GM12878 (cell line): ENCODE measurements at regions not wholly inside any gene's neighbourhood (a gene's known extent, or its start where the extent isn't known, plus 50 kb on each side); places are given as distances from the start of the nearest gene placed in this dataset.

Source experiments
- ATF2 ChIP-seq: IDR thresholded peaks from 2 replicates; pipeline ENCODE4 v1.6.1; 2012; ENCODE audit warnings: low read length, inconsistent platforms
- ETV6 ChIP-seq, 2 experiments: fragments of 450-650 bp in 1 of 2; IDR thresholded peaks in 1 of 2; conservative IDR thresholded peaks in 1 of 2; 2 replicates each; pipeline ENCODE4 v1.6.1; 2014; ENCODE audit warnings: antibody characterized with exemption in 1 of 2, borderline replicate concordance in 1 of 2, low read depth in 1 of 2, mild to moderate bottlenecking in 1 of 2, moderate library complexity in 1 of 2
- EZH2 ChIP-seq: IDR thresholded peaks from 2 replicates; pipeline ENCODE4 v1.6.1; 2012; ENCODE audit warnings: low read depth, mild to moderate bottlenecking, control low read depth, inconsistent platforms, low read length, borderline replicate concordance; ENCODE audit not compliant: control insufficient read depth
- GABPA ChIP-seq: IDR thresholded peaks from 2 replicates; pipeline ENCODE4 v1.6.1; 2014; ENCODE audit warnings: antibody characterized with exemption, low read depth, mild to moderate bottlenecking, inconsistent platforms
- KAT2A ChIP-seq: conservative IDR thresholded peaks from 2 replicates; pipeline ENCODE4 v1.6.1; 2011; ENCODE audit warnings: low read depth, low read length; ENCODE audit not compliant: control insufficient read depth
- MYC ChIP-seq: IDR thresholded peaks from 2 replicates; pipeline ENCODE4 v1.6.1; 2011; ENCODE audit warnings: mild to moderate bottlenecking, low read length, moderate library complexity, inconsistent platforms; ENCODE audit not compliant: insufficient read depth, insufficient replicate concordance, insufficient read length, severe bottlenecking
- NBN ChIP-seq: fragments of 450-650 bp; IDR thresholded peaks from 2 replicates; pipeline ENCODE4 v1.6.1; 2016
- RB1 ChIP-seq: fragments of 450-650 bp; formaldehyde crosslinking; IDR thresholded peaks from 2 replicates; pipeline ENCODE4 v1.6.1; 2017; ENCODE audit warnings: mild to moderate bottlenecking, borderline replicate concordance
- SIN3A ChIP-seq: IDR thresholded peaks from 2 replicates; pipeline ENCODE4 v1.6.1; 2012; ENCODE audit warnings: low read depth, low read length, improper control_type of control experiment
- SMAD1 ChIP-seq: fragments of 450-650 bp; IDR thresholded peaks from 2 replicates; pipeline ENCODE4 v1.6.1; 2018; ENCODE audit warnings: mild to moderate bottlenecking, low read depth; ENCODE audit not compliant: partially characterized antibody
- ZBED1 ChIP-seq: IDR thresholded peaks from 2 replicates; pipeline ENCODE4 v1.6.1; 2016; ENCODE audit warnings: borderline replicate concordance
- ZNF592 ChIP-seq: fragments of 450-650 bp; IDR thresholded peaks from 2 replicates; pipeline ENCODE4 v1.6.1; 2017; ENCODE audit warnings: mild to moderate bottlenecking, moderate library complexity
- TF ChIP-seq, protein P1 (sequence below), 3 experiments: IDR thresholded peaks in 2 of 3; conservative IDR thresholded peaks in 1 of 3; 2 replicates each; pipeline ENCODE4 v1.5.1; 2011; ENCODE audit warnings: low read depth in 3 of 3, low read length in 3 of 3, mild to moderate bottlenecking in 3 of 3, control low read depth in 2 of 3, moderate library complexity in 2 of 3, inconsistent platforms in 1 of 3, mixed read lengths in 1 of 3; ENCODE audit not compliant: control insufficient read depth in 2 of 3, insufficient read depth in 1 of 3; ENCODE audit errors: extremely low read depth in 1 of 3

DNA sequence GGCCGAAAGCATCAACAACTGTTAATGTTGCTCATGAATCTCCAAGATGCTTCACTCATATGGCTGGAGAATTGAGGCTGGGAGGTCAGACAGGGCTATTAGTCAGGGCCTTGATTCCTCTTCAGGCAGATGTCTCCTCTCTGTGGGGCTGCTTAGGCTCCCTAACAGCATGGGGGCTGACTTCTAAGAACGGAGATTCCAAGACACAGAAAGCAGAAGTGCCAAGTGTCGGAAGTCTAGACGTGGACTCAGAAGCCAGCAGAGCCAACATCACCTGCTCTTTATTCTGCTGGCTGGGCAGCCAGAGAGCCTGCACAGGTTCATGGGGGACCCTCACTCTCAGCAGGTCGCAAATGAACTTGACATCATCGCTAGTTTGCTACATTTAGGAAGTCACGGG is 279.8 kb downstream of the CDH26 start:
- no peak for TF ChIP-seq EZH2
- TF ChIP-seq GABPA, result no peak
- no peak for TF ChIP-seq ETV6 (conservative IDR thresholded peaks at IDR 0.05 in 1 of 2, IDR thresholded peaks at IDR 0.05 in 1 of 2; ENCODE audit: borderline replicate concordance in 1 of 2, low read depth in 1 of 2)
- TF ChIP-seq NBN, result no peak
- no peak for TF ChIP-seq SIN3A
- TF ChIP-seq KAT2A, result no peak
- no peak for TF ChIP-seq SMAD1
- TF ChIP-seq ZBED1, result no peak
- TF ChIP-seq, protein P1, sequence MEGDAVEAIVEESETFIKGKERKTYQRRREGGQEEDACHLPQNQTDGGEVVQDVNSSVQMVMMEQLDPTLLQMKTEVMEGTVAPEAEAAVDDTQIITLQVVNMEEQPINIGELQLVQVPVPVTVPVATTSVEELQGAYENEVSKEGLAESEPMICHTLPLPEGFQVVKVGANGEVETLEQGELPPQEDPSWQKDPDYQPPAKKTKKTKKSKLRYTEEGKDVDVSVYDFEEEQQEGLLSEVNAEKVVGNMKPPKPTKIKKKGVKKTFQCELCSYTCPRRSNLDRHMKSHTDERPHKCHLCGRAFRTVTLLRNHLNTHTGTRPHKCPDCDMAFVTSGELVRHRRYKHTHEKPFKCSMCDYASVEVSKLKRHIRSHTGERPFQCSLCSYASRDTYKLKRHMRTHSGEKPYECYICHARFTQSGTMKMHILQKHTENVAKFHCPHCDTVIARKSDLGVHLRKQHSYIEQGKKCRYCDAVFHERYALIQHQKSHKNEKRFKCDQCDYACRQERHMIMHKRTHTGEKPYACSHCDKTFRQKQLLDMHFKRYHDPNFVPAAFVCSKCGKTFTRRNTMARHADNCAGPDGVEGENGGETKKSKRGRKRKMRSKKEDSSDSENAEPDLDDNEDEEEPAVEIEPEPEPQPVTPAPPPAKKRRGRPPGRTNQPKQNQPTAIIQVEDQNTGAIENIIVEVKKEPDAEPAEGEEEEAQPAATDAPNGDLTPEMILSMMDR (IDR thresholded peaks at IDR 0.05 in 2 of 3, conservative IDR thresholded peaks at IDR 0.05 in 1 of 3; ENCODE audit: control insufficient read depth in 2 of 3, extremely low read depth in 1 of 3, insufficient read depth in 1 of 3, low read depth in 3 of 3, low read length in 3 of 3), result no peak
- no peak for TF ChIP-seq RB1
- no peak for TF ChIP-seq ZNF592
- no peak for TF ChIP-seq ATF2
- no peak for TF ChIP-seq MYC
